ENCODE measurements at regions not wholly inside any gene's neighbourhood (a gene's known extent, or its start where the extent isn't known, plus 50 kb on each side); places are given as distances from the start of the nearest gene placed in this dataset.
"Not testable (repeated sequence)": the region's sequence is repeated elsewhere in the genome, so short reads cannot be mapped to it uniquely, and the experiment has no call there.

DNA sequence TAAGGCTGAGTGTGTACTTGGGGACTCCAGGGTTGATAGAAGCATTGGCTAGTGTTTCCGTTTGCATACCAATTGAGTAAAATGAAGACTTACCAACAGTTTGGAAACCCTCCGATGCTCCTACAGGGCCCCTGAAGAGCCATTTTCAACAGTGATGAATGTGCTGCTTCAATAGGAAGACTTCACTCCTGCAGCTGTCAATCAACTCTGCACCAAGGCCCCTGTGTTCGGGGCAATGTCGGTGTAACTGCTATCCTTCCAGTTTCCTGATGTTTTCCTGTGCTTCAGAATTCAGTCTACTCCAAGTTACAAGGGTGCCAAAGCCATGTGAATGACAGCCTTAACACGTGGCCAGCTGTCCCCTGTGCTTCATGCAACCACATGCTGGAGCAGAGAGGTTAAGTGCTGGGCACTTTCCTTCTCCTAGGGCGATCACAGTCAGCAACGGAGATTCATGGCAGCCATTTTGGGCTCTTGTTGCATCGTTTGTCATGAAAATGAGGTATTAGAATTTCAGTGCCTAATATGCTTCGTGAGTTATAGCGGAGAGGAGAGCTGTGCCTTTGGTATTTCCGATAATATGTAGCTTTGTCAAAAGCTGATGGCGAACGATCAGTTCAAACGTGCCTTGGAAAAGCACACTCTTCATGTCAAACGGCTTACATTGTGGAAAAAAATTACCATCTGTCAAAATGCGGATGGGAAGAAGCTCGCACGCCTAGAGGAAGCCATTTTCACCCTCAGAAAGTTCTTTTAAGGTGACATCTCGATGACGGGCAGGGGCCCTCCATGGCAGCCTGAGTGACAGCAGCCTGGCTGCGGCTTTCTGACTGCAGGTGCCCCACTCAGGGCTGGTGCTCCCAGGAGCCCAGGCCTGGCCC is 287.8 kb downstream of the ACTR3B start:
- no peaks in the 10 kb centered on the region for H3K4me1 ChIP-seq (ENCODE audit: low read length)
- H3K9me3 ChIP-seq (ENCODE audit: low read length), result no peaks in the 10 kb centered on the region
- no peak overlapping the region for H2AFZ ChIP-seq (ENCODE audit: low read length)
- H3K27ac ChIP-seq (ENCODE audit: low read length), result no peak overlapping the region
- no peaks in the 10 kb centered on the region for H4K20me1 ChIP-seq (ENCODE audit: insufficient read depth, low read depth, low read length)
- no peaks in the 10 kb centered on the region for H3K79me2 ChIP-seq (ENCODE audit: low read length)
- no peak overlapping the region for H3K4me2 ChIP-seq (ENCODE audit: low read depth, low read length, poor library complexity, severe bottlenecking)
- H3K4me3 ChIP-seq (ENCODE audit: low read length), result no peak overlapping the region
- no peak overlapping the region for H3K9ac ChIP-seq (ENCODE audit: low read length)
- no peaks in the 10 kb centered on the region for H3K9me2 ChIP-seq (replicated peaks; ENCODE audit: insufficient read depth, low read length)
- no peaks in the 10 kb centered on the region for H3K27me3 ChIP-seq (ENCODE audit: low read length)
- H3K36me3 ChIP-seq (ENCODE audit: insufficient read depth, low read length), result no peaks in the 10 kb centered on the region
- no peak for DNase-seq

DNA sequence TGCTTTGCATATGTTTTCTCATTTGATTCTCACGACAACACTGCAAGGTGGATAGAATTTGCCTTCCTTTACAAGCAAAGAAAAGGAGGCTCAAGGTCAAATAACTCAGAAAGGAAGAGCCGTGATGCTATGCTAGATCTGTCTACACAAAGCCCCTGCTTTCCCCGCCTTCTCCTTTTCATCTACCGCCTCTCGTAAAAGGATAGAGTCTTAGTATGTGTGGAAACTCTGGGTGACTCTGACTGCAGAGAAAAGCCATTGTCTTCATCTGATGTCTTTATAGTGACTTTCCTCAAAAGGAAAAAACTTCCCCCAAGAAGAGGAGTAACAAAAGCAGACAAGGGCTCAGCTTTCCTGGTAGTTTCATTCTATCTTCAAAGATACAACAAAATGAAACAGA is 292.7 kb downstream of the ACTR3B start:
- no peaks in the 10 kb centered on the region for H4K20me1 ChIP-seq (ENCODE audit: insufficient read depth, low read depth, low read length)
- no peaks in the 10 kb centered on the region for H3K9me2 ChIP-seq (replicated peaks; ENCODE audit: insufficient read depth, low read length)
- no peak overlapping the region for H3K4me2 ChIP-seq (ENCODE audit: low read depth, low read length, poor library complexity, severe bottlenecking)
- no peaks in the 10 kb centered on the region for H3K27me3 ChIP-seq (ENCODE audit: low read length)
- H3K79me2 ChIP-seq (ENCODE audit: low read length), result no peaks in the 10 kb centered on the region
- H3K4me3 ChIP-seq (ENCODE audit: low read length), result no peak overlapping the region
- H3K27ac ChIP-seq (ENCODE audit: low read length), result no peak overlapping the region
- no peaks in the 10 kb centered on the region for H3K4me1 ChIP-seq (ENCODE audit: low read length)
- no peak for DNase-seq
- H3K36me3 ChIP-seq (ENCODE audit: insufficient read depth, low read length), result no peaks in the 10 kb centered on the region
- no peak overlapping the region for H3K9ac ChIP-seq (ENCODE audit: low read length)
- no peaks in the 10 kb centered on the region for H3K9me3 ChIP-seq (ENCODE audit: low read length)
- no peak overlapping the region for H2AFZ ChIP-seq (ENCODE audit: low read length)

DNA sequence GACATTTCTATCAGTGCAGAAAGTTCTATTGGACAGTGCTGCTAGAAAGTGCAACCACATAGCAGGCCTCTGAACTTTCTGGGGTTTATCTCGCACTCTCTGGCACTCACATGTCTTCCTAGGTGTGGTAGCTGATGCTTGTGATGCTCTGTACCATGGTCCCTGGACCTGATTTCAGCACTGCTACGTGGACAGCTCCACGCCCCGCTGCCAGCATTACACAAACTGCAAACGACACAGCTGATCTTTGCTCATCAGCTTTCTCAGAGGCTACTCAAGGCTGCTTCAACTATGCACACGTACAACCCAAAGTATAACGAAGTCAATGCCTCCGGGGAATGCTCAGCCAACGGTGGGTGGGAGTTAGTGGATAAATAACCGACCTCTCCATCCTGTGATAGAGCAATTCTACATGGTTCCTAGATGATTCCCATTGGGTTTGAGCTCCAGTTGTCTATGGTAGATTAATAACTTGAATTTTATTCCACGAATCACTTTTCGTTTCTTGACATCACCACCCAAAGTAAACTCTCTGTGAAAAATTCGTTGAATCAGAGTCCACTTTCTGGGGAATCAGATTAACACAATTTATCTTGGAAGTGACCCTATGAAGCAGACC is 302.5 kb downstream of the ACTR3B start:
- no peaks in the 10 kb centered on the region for H3K9me3 ChIP-seq (ENCODE audit: low read length)
- no peaks in the 10 kb centered on the region for H3K4me1 ChIP-seq (ENCODE audit: low read length)
- no peaks in the 10 kb centered on the region for H3K79me2 ChIP-seq (ENCODE audit: low read length)
- H4K20me1 ChIP-seq (ENCODE audit: insufficient read depth, low read depth, low read length), result no peaks in the 10 kb centered on the region
- H3K9me2 ChIP-seq (replicated peaks; ENCODE audit: insufficient read depth, low read length), result no peaks in the 10 kb centered on the region
- H3K9ac ChIP-seq (ENCODE audit: low read length), result no peak overlapping the region
- H3K27ac ChIP-seq (ENCODE audit: low read length), result no peak overlapping the region
- H3K4me2 ChIP-seq (ENCODE audit: low read depth, low read length, poor library complexity, severe bottlenecking), result no peak overlapping the region
- no peak overlapping the region for H3K4me3 ChIP-seq (ENCODE audit: low read length)
- H2AFZ ChIP-seq (ENCODE audit: low read length), result no peak overlapping the region
- no peaks in the 10 kb centered on the region for H3K27me3 ChIP-seq (ENCODE audit: low read length)
- peak; percentile 67 for DNase-seq
- no peaks in the 10 kb centered on the region for H3K36me3 ChIP-seq (ENCODE audit: insufficient read depth, low read length)

DNA sequence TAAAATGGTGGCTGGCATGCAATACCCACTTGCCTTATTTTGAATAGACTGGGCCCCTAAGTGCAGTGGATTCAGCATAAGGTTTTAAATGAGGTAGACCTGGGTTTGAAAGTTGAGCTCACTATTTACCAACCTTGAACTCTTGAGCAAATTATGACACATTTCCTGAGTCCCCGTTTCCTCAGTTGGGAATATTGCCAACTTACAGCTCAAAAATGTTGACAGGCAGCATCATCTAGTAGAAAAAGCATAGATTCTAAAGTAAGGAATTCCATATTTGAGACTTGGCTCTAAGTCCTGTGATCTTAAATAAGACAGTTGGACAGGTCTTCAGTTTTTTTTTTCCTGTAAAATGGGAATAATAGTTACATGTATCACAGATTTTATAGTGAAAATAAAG is 305.5 kb downstream of the ACTR3B start:
- DNase-seq, result no peak
- no peak overlapping the region for H3K27ac ChIP-seq (ENCODE audit: low read length)

DNA sequence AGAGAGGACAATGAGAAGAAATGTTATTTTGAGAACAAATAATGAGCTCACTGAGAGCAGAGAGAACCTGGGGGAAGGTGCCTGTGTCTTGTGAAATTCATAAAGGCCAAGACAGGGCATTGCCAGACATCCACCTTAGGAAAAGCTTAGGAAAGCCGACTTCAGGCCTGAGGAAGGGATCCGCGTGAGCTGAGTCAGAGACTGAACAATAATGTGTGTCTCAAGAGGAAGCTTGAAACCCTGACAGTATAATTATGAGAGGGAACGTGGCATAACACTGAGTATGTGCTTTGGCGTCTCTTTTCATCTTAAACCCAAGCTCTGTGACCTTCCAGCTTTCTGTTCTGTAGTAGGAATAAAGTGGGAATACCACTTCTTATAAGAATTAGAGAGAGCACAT is 307.2 kb downstream of the ACTR3B start:
- H3K4me1 ChIP-seq (ENCODE audit: low read length), result no peaks in the 10 kb centered on the region
- no peak overlapping the region for H3K4me2 ChIP-seq (ENCODE audit: low read depth, low read length, poor library complexity, severe bottlenecking)
- H4K20me1 ChIP-seq (ENCODE audit: insufficient read depth, low read depth, low read length), result no peaks in the 10 kb centered on the region
- no peaks in the 10 kb centered on the region for H3K9me3 ChIP-seq (ENCODE audit: low read length)
- no peak overlapping the region for H2AFZ ChIP-seq (ENCODE audit: low read length)
- H3K79me2 ChIP-seq (ENCODE audit: low read length), result no peaks in the 10 kb centered on the region
- H3K4me3 ChIP-seq (ENCODE audit: low read length), result no peak overlapping the region
- DNase-seq, result no peak
- H3K27ac ChIP-seq (ENCODE audit: low read length), result no peak overlapping the region
- H3K36me3 ChIP-seq (ENCODE audit: insufficient read depth, low read length), result no peaks in the 10 kb centered on the region
- no peak overlapping the region for H3K9ac ChIP-seq (ENCODE audit: low read length)
- H3K9me2 ChIP-seq (replicated peaks; ENCODE audit: insufficient read depth, low read length), result no peaks in the 10 kb centered on the region
- no peaks in the 10 kb centered on the region for H3K27me3 ChIP-seq (ENCODE audit: low read length)

More for the DNA sequence above, 305.5 kb downstream of the ACTR3B start:
- Histone ChIP-seq H3K9ac (ENCODE audit: low read length) (no peak overlapping the region), H3K4me1 (ENCODE audit: low read length) (no peaks in the 10 kb centered on the region), H3K9me3 (ENCODE audit: low read length) (no peaks in the 10 kb centered on the region), H2AFZ (ENCODE audit: low read length) (no peak overlapping the region), H3K4me2 (ENCODE audit: low read depth, low read length, poor library complexity, severe bottlenecking) (no peak overlapping the region), H3K27me3 (ENCODE audit: low read length) (no peaks in the 10 kb centered on the region), H3K4me3 (ENCODE audit: low read length) (no peak overlapping the region), H4K20me1 (ENCODE audit: insufficient read depth, low read depth, low read length) (no peaks in the 10 kb centered on the region), H3K9me2 (replicated peaks; ENCODE audit: insufficient read depth, low read length) (no peaks in the 10 kb centered on the region), H3K36me3 (ENCODE audit: insufficient read depth, low read length) (no peaks in the 10 kb centered on the region), H3K79me2 (ENCODE audit: low read length) (no peaks in the 10 kb centered on the region)

DNA sequence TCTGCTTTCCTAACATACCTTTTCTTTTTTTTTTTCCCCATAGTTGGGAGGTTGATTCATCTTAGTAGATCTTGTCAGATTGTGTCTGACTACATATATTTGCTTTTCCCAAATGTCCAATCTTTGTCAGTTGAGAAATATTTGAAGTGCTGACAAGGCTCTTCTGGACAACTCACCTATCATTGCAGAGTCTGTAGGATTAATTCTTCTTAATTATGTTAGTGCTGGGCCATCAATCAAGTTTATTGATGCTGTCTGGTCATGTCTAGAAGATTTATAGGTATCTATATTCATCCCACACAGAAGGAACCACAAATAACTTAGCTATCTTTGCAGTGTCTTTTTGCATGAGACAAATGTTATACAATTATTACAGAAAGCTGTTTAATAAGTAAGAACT is 310.6 kb downstream of the ACTR3B start:
- no peaks in the 10 kb centered on the region for H3K27me3 ChIP-seq (ENCODE audit: low read length)
- H3K36me3 ChIP-seq (ENCODE audit: insufficient read depth, low read length), result no peaks in the 10 kb centered on the region
- H3K4me1 ChIP-seq (ENCODE audit: low read length), result no peaks in the 10 kb centered on the region
- H2AFZ ChIP-seq (ENCODE audit: low read length), result no peak overlapping the region
- H3K27ac ChIP-seq (ENCODE audit: low read length), result no peak overlapping the region
- no peaks in the 10 kb centered on the region for H3K79me2 ChIP-seq (ENCODE audit: low read length)
- H3K9me2 ChIP-seq (replicated peaks; ENCODE audit: insufficient read depth, low read length), result no peaks in the 10 kb centered on the region
- H3K4me2 ChIP-seq (ENCODE audit: low read depth, low read length, poor library complexity, severe bottlenecking), result no peak overlapping the region
- no peaks in the 10 kb centered on the region for H3K9me3 ChIP-seq (ENCODE audit: low read length)
- H4K20me1 ChIP-seq (ENCODE audit: insufficient read depth, low read depth, low read length), result no peaks in the 10 kb centered on the region
- H3K4me3 ChIP-seq (ENCODE audit: low read length), result no peak overlapping the region
- no peak for DNase-seq
- H3K9ac ChIP-seq (ENCODE audit: low read length), result no peak overlapping the region

DNA sequence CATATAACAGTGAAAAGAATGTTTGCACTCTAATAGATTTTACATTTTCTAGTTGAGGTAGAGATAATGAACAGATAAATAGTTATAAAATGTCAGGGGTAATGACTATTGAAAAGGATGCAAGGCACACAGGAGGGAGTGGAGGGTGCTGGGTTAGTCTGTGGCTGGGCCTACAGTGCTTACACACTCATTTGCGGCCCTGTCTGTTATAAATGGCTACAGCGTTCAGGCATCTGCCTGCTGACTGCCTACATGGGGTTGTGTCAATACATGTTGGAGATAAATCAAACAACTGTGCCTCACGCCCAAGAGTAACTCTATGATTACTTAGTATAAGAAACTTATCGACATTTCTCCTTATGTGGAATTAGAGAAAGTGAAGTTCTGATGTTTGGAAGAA is 313.3 kb downstream of the ACTR3B start:
- no peaks in the 10 kb centered on the region for H3K27me3 ChIP-seq (ENCODE audit: low read length)
- H3K79me2 ChIP-seq (ENCODE audit: low read length), result no peaks in the 10 kb centered on the region
- H3K36me3 ChIP-seq (ENCODE audit: insufficient read depth, low read length), result no peaks in the 10 kb centered on the region
- H2AFZ ChIP-seq (ENCODE audit: low read length), result no peak overlapping the region
- no peak for DNase-seq
- H3K4me3 ChIP-seq (ENCODE audit: low read length), result no peak overlapping the region
- H3K4me1 ChIP-seq (ENCODE audit: low read length), result no peaks in the 10 kb centered on the region
- no peak overlapping the region for H3K4me2 ChIP-seq (ENCODE audit: low read depth, low read length, poor library complexity, severe bottlenecking)
- no peaks in the 10 kb centered on the region for H3K9me2 ChIP-seq (replicated peaks; ENCODE audit: insufficient read depth, low read length)
- no peak overlapping the region for H3K27ac ChIP-seq (ENCODE audit: low read length)
- H4K20me1 ChIP-seq (ENCODE audit: insufficient read depth, low read depth, low read length), result no peaks in the 10 kb centered on the region
- H3K9ac ChIP-seq (ENCODE audit: low read length), result no peak overlapping the region
- no peaks in the 10 kb centered on the region for H3K9me3 ChIP-seq (ENCODE audit: low read length)

DNA sequence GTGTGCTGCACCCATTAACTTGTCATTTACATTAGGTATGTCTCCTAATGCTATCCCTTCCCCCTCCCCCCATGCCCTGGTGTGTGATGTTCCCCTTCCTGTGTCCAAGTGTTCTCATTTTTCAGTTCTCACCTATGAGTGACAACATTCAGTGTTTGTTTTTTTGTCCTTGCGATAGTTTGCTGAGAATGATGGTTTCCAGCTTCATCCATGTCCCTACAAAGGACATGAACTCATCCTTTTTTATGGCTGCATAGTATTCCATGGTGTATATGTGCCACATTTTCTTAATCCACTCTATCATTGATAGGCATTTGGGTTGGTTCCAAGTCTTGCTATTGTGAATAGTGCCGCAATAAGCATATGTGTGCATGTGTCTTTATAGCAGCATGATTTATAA is 316.7 kb downstream of the ACTR3B start:
- H3K9me3 ChIP-seq (ENCODE audit: low read length); H3K9ac ChIP-seq (ENCODE audit: low read length); DNase-seq; H3K79me2 ChIP-seq (ENCODE audit: low read length); H3K4me3 ChIP-seq (ENCODE audit: low read length); H4K20me1 ChIP-seq (ENCODE audit: insufficient read depth, low read depth, low read length); H3K27me3 ChIP-seq (ENCODE audit: low read length); H3K4me2 ChIP-seq (ENCODE audit: low read depth, low read length, poor library complexity, severe bottlenecking); H3K4me1 ChIP-seq (ENCODE audit: low read length); H2AFZ ChIP-seq (ENCODE audit: low read length); H3K9me2 ChIP-seq (replicated peaks; ENCODE audit: insufficient read depth, low read length); H3K36me3 ChIP-seq (ENCODE audit: insufficient read depth, low read length); H3K27ac ChIP-seq (ENCODE audit: low read length): not testable (repeated sequence)
